ELR (cell line): ENCODE measurements at regions not wholly inside any gene's neighbourhood (a gene's known extent, or its start where the extent isn't known, plus 50 kb on each side); places are given as distances from the start of the nearest gene placed in this dataset.
A peak's percentile ranks its signal among the peaks of the same experiment; 100 is the strongest.

Experiments used
- DNase-seq: peaks from one replicate; pipeline ENCODE4 v3.0.0-alpha.2; 2015; ENCODE audit warnings: low read depth

DNA sequence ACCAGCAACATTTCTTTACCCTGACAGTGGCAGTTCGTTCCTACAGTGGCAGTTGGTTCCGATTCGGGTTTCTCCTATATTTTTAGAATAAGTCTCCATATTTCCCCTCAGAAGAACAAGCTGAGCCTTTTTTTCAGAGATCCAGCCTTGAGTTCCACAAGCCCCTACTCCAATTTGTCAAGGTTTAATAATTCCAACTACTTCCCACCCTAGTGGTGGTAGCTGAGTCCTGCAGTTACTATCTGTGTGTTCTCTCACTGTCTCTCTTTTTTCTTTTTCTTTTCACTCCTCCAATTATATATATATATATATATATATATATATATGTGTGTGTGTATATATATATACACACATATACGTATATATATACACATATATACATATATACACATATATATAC, 1347.3 kb downstream of the PCDH9 start:
- DNase-seq = no peak

- no peak for DNase-seq
Observed at GRCh38 chr13:65881561-65882155, 1348.5 kb downstream of the PCDH9 start.

GRCh38 chr13:65875031-65875430, 1355.1 kb downstream of the PCDH9 start:
- DNase-seq = no peak

- no peak for DNase-seq
Observed at GRCh38 chr13:65872448-65872847, 1357.7 kb downstream of the PCDH9 start.

GRCh38 chr13:65868884-65869283, 1361.3 kb downstream of the PCDH9 start:
- DNase-seq = no peak

DNA sequence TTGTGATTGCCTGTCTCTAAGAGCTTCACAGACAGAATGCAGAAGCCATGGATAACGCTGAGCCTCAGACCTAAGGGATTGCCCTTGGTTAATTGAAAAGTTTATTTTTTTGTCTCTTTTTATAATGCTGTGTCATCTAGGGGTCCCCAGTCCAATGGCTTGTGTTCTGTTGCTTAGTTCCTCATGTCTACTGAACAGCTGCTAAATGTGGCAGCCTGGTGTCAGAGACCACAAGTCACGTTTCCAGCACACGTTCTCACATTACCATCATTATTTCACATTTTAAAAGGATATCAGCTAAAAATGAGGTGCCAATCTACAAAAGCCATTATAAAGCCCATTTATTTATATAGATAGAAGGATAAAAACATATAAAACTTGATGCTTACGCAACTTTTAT, 1362.0 kb downstream of the PCDH9 start:
- DNase-seq = no peak

GRCh38 chr13:65866138-65866537, 1364.0 kb downstream of the PCDH9 start:
- DNase-seq = no peak

DNA sequence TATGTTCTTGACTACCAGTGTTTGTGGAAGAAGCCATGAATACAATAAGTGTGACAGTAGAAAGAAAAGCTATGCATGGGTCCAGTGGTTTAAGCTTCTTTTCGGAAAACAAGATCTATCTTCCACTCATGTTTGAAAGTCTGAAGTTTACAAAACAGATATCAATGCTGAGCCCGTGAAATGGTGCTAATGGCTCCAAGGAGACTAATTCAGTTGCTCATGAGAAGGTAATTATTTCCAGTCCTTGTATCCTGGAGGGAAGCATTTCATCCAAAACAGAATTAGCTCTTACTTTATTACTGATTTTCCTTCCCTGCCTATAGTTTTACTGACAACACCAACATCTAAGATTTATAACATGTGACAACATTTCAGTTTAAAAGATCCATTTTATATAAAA, 1364.9 kb downstream of the PCDH9 start:
- DNase-seq = no peak

- no peak for DNase-seq
Observed at GRCh38 chr13:65864039-65864438, 1366.1 kb downstream of the PCDH9 start.

GRCh38 chr13:65860306-65860705, 1369.8 kb downstream of the PCDH9 start:
- DNase-seq = no peak

DNA sequence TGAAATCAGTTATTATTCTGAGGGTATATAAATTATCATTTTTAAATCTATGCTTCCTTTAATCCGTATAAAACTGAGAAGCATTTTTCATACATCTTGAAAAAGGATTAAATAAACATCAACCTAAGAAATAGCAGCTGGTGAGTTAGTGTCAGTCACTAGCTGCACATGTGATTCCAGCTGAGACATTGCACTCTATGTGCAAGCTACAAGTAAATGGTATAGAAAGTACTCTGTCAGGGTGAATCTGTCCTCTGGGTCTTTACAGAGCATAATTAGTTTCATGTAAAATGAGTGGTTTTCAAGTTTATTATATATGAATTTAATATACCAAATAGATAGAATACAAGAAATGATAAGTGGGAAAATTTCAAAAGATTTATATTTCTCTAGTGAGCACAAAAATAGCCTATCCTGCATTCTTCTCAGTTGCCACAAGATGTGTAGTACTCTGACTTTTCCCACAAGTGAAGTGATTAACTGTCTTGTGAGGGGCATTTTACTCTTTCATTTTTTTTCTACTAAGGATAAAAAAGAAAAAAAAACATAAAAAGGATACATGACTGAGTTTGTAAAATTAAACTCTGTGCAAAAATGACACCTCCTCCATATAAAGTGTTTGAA, 1372.1 kb downstream of the PCDH9 start:
- no peak for DNase-seq

DNA sequence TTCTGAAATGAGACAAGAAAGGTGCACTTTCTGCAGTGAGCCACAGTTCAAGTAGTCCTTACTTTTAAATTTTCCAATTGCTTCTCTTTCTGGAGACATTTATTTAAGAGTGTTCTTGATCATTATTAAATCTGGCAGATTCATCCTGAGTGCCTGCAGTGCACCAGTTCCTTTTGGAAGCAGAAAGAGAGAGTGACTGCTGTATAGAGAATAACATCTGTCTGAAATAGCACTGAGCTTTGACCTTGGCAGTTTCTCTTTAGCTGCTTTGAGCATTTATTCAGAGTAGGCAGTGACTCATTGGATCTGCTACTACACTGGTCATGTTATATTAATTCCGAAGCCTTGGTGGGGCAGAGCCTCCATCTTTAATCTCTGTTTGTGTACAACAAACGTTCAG, 1373.7 kb downstream of the PCDH9 start:
- peak; percentile 58 for DNase-seq

DNA sequence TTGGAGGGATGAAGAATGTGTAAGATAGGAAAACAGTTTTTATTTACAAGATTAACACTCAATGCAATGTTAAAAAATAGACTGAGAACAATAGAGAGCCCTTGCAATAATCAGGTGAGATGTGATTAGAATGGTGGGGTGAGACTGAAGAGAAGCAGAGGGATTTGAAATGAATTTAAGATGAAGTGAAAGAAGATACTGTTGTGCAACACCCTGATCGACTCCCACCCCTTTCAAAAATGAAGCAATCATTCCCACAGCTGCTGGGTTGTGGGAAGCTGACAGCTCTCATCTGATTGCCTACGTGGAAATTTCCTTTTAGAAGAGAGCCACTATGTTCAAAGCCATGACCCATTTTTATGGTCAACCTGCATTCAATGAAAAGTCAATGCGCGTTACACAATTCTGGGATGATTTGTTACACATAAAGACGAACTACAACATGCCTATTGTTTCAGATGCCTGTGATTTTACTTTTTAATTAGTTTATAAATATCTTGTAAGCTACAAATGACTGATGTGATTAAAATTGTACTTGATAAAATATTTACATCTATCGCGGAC, 1374.8 kb downstream of the PCDH9 start:
- DNase-seq = no peak

GRCh38 chr13:65854431-65854830, 1375.7 kb downstream of the PCDH9 start:
- no peak for DNase-seq

- no peak for DNase-seq
Observed at GRCh38 chr13:65844266-65844841, 1385.8 kb downstream of the PCDH9 start.

- DNase-seq = no peak
Observed at GRCh38 chr13:65843314-65843731, 1386.8 kb downstream of the PCDH9 start.

- no peak for DNase-seq
Observed at GRCh38 chr13:65841156-65841555, 1389.0 kb downstream of the PCDH9 start.

- no peak for DNase-seq
Observed at GRCh38 chr13:65836066-65836465, 1394.1 kb downstream of the PCDH9 start.

- DNase-seq = peak; percentile 5
Observed at GRCh38 chr13:65834897-65835296, 1395.2 kb downstream of the PCDH9 start.

- DNase-seq = no peak
Observed at GRCh38 chr13:65830411-65831205, 1399.5 kb downstream of the PCDH9 start.

DNA sequence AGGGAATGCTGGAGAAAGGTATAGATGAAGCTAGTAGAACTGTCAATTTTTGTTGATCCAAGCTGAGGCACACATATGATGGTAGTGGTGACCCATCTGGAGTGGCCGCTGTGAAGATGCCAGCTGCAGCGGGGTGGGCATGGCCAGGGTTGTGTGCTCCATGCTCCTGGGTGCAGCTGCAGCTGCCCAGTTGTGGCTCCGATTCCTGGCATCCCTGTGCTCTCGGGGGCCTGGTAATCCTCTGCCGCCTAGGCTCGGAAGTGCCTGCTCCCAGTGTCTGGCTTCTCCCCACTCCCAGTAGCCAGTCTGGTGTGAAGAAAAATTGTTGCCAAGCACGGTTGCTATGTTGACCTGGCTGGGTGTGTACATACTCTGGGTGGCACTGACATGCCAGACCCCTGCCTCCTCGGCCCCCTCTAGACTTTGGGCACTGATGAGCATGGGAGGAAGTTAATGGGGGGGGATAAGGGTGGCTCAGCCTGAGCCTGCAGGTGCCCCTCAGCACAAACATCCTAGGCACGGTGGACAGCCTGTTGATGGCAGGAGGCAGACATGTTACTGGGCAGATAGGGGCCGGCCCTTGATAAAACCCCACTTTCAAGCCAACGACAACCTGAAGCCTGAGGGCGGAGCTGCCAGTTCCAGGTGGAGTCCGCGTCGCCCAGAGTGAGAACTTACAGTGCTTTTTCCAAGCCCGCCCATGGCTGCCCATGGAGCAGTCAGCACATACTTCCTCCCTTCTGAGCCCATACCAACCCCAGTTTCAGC, 1400.7 kb downstream of the PCDH9 start:
- no peak for DNase-seq

DNA sequence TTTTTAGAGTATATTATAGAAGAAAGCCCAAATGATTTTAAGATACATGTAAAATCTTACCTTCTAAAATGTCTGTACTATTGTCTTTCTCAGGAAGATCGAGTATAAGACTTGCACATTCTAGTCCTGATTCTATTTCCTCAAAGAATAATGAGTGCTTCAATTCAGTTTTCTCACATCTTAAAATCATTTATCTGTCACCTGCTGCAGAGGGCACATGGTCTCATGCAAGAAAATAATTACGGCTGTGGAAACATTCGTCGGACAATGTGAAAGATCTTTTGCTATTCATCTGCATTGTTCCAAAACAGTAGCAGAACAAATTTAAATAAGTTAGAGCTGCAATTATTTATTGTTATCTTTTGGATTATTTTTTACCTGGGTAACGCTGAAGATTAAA, 1403.5 kb downstream of the PCDH9 start:
- no peak for DNase-seq
